Right cardiac atrium (tissue), 5 donors: ENCODE measurements at regions not wholly inside any gene's neighbourhood (a gene's known extent, or its start where the extent isn't known, plus 50 kb on each side); places are given as distances from the start of the nearest gene placed in this dataset.

Experiments
- ATAC-seq, 2 donors: fragments of 200-7000 bp; cut with Tn5 transposase; one replicate each; pipeline versions ENCODE4 v1.8.0 to v1.9.1; 2020; ENCODE audit warnings: moderate library complexity in 2 of 2, mild to moderate bottlenecking in 1 of 2
- DNase-seq, 3 donors: peaks; one replicate each; pipeline ENCODE4 v3.0.0-alpha.2; 2020
- H3K27ac ChIP-seq: one replicate; pipeline ENCODE4 v1.5.1; 2013; ENCODE audit warnings: mild to moderate bottlenecking, low read length, control low read depth, moderate library complexity
- H3K27me3 ChIP-seq: one replicate; pipeline ENCODE4 v1.6.1; 2013; ENCODE audit not compliant: control insufficient read depth, insufficient read depth
- H3K4me1 ChIP-seq: one replicate; pipeline ENCODE4 v1.6.1; 2013; ENCODE audit warnings: low read length; ENCODE audit not compliant: control insufficient read depth, insufficient read depth
- H3K4me3 ChIP-seq: one replicate; pipeline ENCODE4 v1.5.1; 2013; ENCODE audit warnings: low read length, control low read depth
- H3K9me3 ChIP-seq: one replicate; pipeline ENCODE4 v1.6.1; 2013; ENCODE audit warnings: low read length; ENCODE audit not compliant: control insufficient read depth
- WGBS: extraction: QIAGEN DNeasy Blood & Tissue Kit; methylation state at CpG from one replicate; pipeline ENCODE4 v1.1.7; 2013; 5-methylcytosine and 5-hydroxymethylcytosine counted together
- intact Hi-C, 4 donors: fragments of 100-400 bp; cut with DNase I; formaldehyde crosslinking; loops; one replicate each; pipeline versions ENCODE4 v1.11.0 to v1.14.0; 2022 to 2023
- donor health status: healthy with polysubstance abuse.
- donor health status: DM: no; HTN: yes; CAD: no.
- donor health status: DM: no; HTN: no; CAD: no.
- donor health status: DM: no; HTN: yes; CAD: no; lungs with severe emphysema.
- donor health status: DM: yes; HTN: yes; CAD: no.

GRCh38 chr1:112061056-112061455 lies 71.6 kb upstream of the KCND3 start:
- no peaks in the 10 kb centered on the region for H3K9me3 ChIP-seq
- DNase-seq (no peak), ATAC-seq (no peak)
- no peak overlapping the region for H3K27ac ChIP-seq
- H3K4me3 ChIP-seq, result no peak overlapping the region
- H3K4me1 ChIP-seq, result no peaks in the 10 kb centered on the region
- H3K27me3 ChIP-seq, result no peaks in the 10 kb centered on the region
- intact Hi-C loops, result no loop called here
- 76% methylated on average over 5 of the region's 5 CpGs for WGBS

GRCh38 chr1:112061901-112062320 lies 72.4 kb upstream of the KCND3 start:
- intact Hi-C loops, result no loop called here
- Histone ChIP-seq H3K27ac (no peak overlapping the region), H3K27me3 (no peaks in the 10 kb centered on the region), H3K4me3 (no peak overlapping the region), H3K4me1 (no peaks in the 10 kb centered on the region), H3K9me3 (no peaks in the 10 kb centered on the region)
- 66% methylated on average over 4 of the region's 4 CpGs for WGBS
- DNase-seq (no peak), ATAC-seq (no peak)

GRCh38 chr1:112063781-112064728 lies 74.6 kb upstream of the KCND3 start:
- WGBS, result 58% methylated on average over 12 of the region's 12 CpGs
- Histone ChIP-seq H3K4me1 (no peaks in the 10 kb centered on the region), H3K27me3 (no peaks in the 10 kb centered on the region), H3K9me3 (no peaks in the 10 kb centered on the region), H3K4me3 (no peak overlapping the region), H3K27ac (no peak overlapping the region)
- DNase-seq (no peak), ATAC-seq (peak; percentile 60 to 69)
- intact Hi-C loops, result no loop called here

GRCh38 chr1:112067989-112068388 lies 78.5 kb upstream of the KCND3 start:
- Histone ChIP-seq H3K27ac (no peak overlapping the region), H3K4me1 (no peaks in the 10 kb centered on the region), H3K4me3 (no peak overlapping the region), H3K9me3 (no peaks in the 10 kb centered on the region), H3K27me3 (no peaks in the 10 kb centered on the region)
- intact Hi-C loops, result no loop called here
- no peak for DNase-seq
- WGBS, result 96% methylated on average over 1 of the region's 1 CpG
- ATAC-seq, result no peak

DNA sequence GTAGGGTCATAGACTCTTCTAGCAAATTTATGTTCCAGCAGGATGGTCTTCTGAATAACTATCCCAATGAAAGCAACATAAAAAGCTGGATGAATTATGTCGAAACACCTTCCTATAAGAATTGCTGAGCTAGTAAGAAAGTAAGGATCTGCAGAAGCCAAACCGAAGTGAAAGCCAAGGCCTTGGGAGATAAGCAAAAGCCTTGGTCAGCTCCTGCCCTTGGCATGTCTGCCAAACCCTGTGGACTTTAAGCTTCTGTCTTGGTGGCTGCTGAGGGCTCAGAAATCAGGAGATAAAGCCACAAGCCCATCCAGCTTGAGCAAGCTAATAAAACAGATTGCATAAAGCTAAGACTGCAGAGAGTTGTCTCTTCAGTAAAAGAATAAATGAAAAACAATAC lies 81.2 kb upstream of the KCND3 start:
- Histone ChIP-seq H3K27me3 (no peaks in the 10 kb centered on the region), H3K4me1 (no peaks in the 10 kb centered on the region), H3K4me3 (no peak overlapping the region), H3K9me3 (no peaks in the 10 kb centered on the region), H3K27ac (no peak overlapping the region)
- WGBS, result 77% methylated on average over 2 of the region's 2 CpGs
- intact Hi-C loops, result no loop called here
- no peak for DNase-seq
- ATAC-seq, result no peak

- H3K9me3 ChIP-seq, result no peaks in the 10 kb centered on the region
- no peaks in the 10 kb centered on the region for H3K27me3 ChIP-seq
- no peak overlapping the region for H3K4me3 ChIP-seq
- intact Hi-C loops, result no loop called here
- 85% methylated on average over 1 of the region's 1 CpG for WGBS
- no peaks in the 10 kb centered on the region for H3K4me1 ChIP-seq
- no peak for DNase-seq
- H3K27ac ChIP-seq, result no peak overlapping the region
- ATAC-seq, result no peak
Observed at GRCh38 chr1:112074711-112075110, 85.2 kb upstream of the KCND3 start.

GRCh38 chr1:112075566-112075965 lies 86.1 kb upstream of the KCND3 start:
- WGBS, result 70% methylated on average over 1 of the region's 1 CpG
- intact Hi-C loops, result no loop called here
- Histone ChIP-seq H3K27ac (no peak overlapping the region), H3K4me1 (no peaks in the 10 kb centered on the region), H3K4me3 (no peak overlapping the region), H3K9me3 (no peaks in the 10 kb centered on the region), H3K27me3 (no peaks in the 10 kb centered on the region)
- DNase-seq (no peak), ATAC-seq (no peak)

- Histone ChIP-seq H3K9me3 (no peaks in the 10 kb centered on the region), H3K27ac (no peak overlapping the region), H3K27me3 (no peaks in the 10 kb centered on the region), H3K4me3 (no peak overlapping the region), H3K4me1 (no peaks in the 10 kb centered on the region)
- ATAC-seq, result no peak
- intact Hi-C loops, result no loop called here
- 67% methylated on average over 2 of the region's 2 CpGs for whole genome bisulfite sequencing
- DNase-seq, result no peak
Observed at GRCh38 chr1:112079446-112079845, 90.0 kb upstream of the KCND3 start.

- Histone ChIP-seq H3K9me3 (no peaks in the 10 kb centered on the region), H3K27me3 (no peaks in the 10 kb centered on the region), H3K4me1 (no peaks in the 10 kb centered on the region), H3K27ac (no peak overlapping the region), H3K4me3 (no peak overlapping the region)
- 27% methylated on average over 3 of the region's 3 CpGs for WGBS
- intact Hi-C loops, result no loop called here
- ATAC-seq, result no peak
- DNase-seq, result no peak
Observed at GRCh38 chr1:112083487-112083886, 94.0 kb upstream of the KCND3 start.

GRCh38 chr1:112092656-112093371 lies 103.3 kb upstream of the KCND3 start:
- H3K4me1 ChIP-seq, result no peaks in the 10 kb centered on the region
- H3K27me3 ChIP-seq, result peaks cover 4% of the 10 kb centered on the region
- ATAC-seq, result no peak
- no peak overlapping the region for H3K27ac ChIP-seq
- H3K9me3 ChIP-seq, result no peaks in the 10 kb centered on the region
- intact Hi-C loops, result no loop called here
- 20% methylated on average over 7 of the region's 7 CpGs for WGBS
- DNase-seq, result no peak
- H3K4me3 ChIP-seq, result no peak overlapping the region

DNA sequence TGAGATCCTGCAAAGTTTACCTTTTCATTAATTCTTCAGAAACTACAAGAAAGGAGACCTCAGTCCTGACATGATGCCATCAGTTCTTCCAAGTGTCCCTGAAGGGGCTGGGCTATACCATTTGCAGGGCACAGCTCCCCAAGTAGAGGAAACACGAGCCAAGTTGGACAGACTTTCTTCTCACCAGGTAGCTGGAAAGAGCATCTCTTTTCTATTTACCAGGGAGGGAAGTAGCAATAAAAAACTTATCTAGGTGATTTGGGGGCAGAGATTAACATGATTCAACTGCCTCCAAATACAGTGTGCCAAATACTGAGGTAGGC lies 103.9 kb upstream of the KCND3 start:
- no peak for DNase-seq
- peaks cover 4% of the 10 kb centered on the region for H3K27me3 ChIP-seq
- no peaks in the 10 kb centered on the region for H3K4me1 ChIP-seq
- H3K4me3 ChIP-seq, result no peak overlapping the region
- no peaks in the 10 kb centered on the region for H3K9me3 ChIP-seq
- intact Hi-C loops, result no loop called here
- no peak overlapping the region for H3K27ac ChIP-seq
- no peak for ATAC-seq
- WGBS, result 24% methylated on average over 1 of the region's 1 CpG
